GM21529 (cell line): ENCODE measurements at regions not wholly inside any gene's neighbourhood (a gene's known extent, or its start where the extent isn't known, plus 50 kb on each side); places are given as distances from the start of the nearest gene placed in this dataset.

Experiments used
- ATAC-seq: cut with Tn5 transposase; IDR thresholded peaks from one replicate; pipeline ENCODE4 v1.9.1; 2021; ENCODE audit not compliant: unreplicated experiment

- ATAC-seq: no peak
Observed at GRCh38 chr2:66691031-66691965, 256.4 kb downstream of the MEIS1 start.

- ATAC-seq: no peak
Observed at GRCh38 chr2:66692521-66693054, 257.7 kb downstream of the MEIS1 start.

- ATAC-seq: no peak
Observed at GRCh38 chr2:66693076-66693965, 258.4 kb downstream of the MEIS1 start.

DNA sequence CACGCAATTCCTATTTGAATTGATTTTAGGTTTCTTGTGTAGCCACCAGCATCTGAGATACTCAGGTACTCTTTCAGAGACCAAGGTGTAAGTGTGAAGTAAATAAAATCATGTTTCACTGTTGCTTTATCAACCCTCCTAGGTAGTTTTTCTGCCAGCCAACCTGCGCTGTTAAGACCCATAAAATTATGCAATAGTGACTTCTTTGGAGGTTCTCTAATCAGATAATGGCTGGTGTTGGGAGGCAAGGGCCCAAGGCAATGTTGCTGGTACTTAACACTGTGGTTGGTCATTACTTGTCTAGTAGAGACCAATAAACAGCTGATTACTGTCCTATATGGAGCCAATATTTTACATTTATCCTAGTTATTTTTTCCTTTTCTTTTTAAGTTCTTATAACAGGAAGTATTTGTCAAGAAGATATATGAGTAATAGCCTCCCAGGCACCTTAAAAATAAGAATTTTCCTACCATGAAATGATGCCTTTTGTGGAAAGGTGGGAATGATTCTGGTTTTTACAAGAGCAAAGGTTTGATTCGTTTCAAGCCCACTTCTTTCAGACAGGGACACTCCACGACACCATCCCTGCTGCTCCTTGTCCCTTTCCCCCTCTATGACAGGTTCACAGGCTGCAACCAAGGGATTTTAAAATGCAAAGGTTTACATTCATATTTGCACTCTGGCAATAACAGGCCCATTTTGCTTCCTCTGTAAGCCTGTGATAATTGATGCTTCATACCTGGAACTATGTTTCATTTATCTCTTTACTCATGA is 259.3 kb downstream of the MEIS1 start:
- ATAC-seq: no peak

- no peak for ATAC-seq
Observed at GRCh38 chr2:66695226-66695735, 260.4 kb downstream of the MEIS1 start.

- ATAC-seq: no peak
Observed at GRCh38 chr2:66696374-66696773, 261.4 kb downstream of the MEIS1 start.

DNA sequence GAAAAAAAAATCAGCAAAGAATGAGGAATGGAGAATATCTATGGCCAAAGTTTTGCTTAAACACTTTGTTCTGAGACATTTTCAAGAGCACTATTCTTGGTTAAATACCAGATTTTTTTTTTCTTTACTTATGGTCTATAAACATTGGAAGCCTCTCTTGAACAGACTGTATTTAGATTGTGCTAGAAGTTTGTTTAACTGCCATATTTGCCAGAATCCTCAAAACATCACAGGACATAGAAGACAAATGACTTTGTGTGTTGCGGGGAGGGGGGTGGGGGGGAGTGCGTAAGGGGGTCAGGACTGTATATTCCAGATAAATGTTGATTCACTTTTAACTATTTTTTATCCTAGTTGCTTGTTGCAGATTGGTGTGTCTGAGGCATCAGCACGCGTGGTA is 262.0 kb downstream of the MEIS1 start:
- ATAC-seq: no peak

DNA sequence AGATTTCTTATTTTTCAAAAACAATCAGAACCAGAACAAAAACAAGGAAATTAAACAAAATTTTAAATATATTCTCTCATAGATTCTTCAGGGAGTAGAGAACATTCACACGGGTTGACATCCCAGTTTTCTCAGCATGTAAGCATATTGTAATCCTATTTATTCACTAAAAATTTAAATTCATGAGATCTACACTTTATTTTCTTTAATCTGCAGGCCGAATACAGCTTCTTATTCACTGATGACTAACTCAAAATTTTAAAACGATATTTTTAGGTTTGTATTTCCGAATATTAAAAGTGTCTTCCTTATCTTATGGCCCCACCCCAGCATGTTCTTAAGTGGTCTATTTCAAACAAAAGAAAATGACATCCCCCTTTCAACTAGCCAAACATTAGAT is 262.4 kb downstream of the MEIS1 start:
- ATAC-seq: no peak

- ATAC-seq: no peak
Observed at GRCh38 chr2:66698091-66698490, 263.2 kb downstream of the MEIS1 start.

GRCh38 chr2:66698576-66699239 is 263.8 kb downstream of the MEIS1 start:
- no peak for ATAC-seq

GRCh38 chr2:66699416-66699792 is 264.5 kb downstream of the MEIS1 start:
- no peak for ATAC-seq

DNA sequence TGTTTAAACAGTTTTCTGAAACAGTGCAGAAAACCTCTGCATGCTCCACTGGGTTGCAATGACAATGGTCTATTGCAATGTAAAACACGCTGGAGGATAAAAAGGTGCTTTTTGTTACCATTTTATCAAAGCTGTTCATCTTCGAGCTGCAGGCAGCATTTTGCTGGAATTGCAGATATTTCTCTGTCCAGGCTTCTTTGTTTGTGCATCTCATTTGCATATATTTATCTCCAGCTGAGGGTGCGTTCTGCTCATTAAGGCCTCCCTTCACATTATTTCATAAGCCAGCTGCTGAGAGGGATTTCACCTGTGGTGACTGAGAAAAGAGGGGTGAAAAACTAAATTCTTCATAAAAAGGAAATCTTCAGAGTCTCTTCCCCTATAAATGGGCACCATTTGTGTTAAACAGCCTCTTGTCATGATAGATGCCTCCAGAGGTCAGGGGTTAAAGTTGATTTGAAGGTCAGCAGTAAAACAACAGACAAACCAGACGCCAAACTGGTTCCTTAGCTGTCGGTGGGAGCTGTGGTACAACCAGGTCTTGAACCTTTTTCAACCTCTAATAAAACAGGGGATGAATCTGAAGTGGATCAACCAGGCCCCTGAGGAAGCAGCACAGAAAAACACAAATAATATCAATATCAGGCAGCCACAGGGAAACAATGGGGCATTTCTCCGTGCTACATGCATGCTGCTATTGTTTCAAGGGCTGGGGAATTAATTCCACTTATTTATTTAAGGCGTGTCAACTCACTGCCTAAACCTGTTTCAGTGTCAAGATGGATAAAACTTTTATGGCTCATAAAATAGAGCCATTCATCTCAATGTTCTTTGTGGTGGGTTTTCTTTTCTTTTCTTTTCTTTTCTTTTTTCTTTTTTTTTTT is 265.1 kb downstream of the MEIS1 start:
- no peak for ATAC-seq

DNA sequence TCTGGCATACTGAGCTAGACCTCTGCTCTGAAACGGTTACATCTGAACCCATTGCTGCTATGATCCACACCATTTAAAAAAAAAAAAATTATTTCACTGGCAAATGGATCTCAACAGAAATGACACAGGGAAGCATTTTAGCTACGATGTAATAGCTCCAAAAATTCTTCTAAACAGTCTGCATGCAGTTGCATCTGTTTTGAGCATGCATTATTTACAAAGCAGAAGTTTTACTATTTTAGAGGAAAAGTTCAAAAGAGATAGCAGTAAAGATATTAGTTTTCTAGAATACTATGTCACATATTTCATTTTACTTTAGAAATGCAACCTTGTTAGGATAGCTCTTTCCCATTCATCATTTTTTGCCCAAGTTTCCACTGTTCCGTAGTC is 265.7 kb downstream of the MEIS1 start:
- ATAC-seq: no peak

DNA sequence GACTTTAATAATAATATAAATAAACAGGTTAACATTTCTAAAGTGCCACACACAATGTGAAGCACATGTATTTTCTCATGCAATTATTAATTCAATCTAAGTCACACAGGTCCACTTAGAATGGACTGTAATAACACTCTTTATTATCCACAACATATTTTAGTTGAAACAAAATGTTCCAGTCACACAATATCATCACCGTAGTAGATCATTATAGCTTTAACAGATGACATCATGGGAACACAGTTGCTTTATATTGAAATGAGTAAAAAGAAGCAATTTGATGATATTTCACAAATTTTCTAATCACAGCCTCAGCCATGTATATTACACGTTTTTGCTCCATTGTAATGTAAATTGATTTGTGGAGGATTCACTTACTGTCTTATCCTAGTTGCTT is 266.3 kb downstream of the MEIS1 start:
- ATAC-seq: no peak

GRCh38 chr2:66701656-66702055 is 266.7 kb downstream of the MEIS1 start:
- ATAC-seq: no peak

- ATAC-seq: no peak
Observed at GRCh38 chr2:66702301-66702700, 267.4 kb downstream of the MEIS1 start.

DNA sequence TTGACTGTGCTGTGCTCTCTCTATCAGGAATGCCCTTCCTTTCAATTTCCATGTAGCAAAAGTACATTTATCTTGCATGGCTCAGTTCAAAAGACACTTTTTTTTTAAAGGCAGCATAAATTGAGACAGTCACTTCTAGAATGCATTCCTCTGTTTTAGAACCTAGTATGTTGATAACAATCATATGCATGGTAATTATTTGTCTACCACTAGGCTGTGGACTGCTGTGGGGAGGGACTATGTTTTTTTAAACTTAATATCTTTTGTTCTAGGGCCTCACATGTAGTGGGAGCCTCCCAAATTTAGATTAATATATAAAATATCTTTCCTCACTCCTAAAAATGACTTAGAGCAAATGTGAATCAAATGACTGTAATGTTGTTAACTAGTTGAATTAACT is 269.9 kb downstream of the MEIS1 start:
- no peak for ATAC-seq

- ATAC-seq: no peak
Observed at GRCh38 chr2:66714610-66715009, 279.7 kb downstream of the MEIS1 start.

DNA sequence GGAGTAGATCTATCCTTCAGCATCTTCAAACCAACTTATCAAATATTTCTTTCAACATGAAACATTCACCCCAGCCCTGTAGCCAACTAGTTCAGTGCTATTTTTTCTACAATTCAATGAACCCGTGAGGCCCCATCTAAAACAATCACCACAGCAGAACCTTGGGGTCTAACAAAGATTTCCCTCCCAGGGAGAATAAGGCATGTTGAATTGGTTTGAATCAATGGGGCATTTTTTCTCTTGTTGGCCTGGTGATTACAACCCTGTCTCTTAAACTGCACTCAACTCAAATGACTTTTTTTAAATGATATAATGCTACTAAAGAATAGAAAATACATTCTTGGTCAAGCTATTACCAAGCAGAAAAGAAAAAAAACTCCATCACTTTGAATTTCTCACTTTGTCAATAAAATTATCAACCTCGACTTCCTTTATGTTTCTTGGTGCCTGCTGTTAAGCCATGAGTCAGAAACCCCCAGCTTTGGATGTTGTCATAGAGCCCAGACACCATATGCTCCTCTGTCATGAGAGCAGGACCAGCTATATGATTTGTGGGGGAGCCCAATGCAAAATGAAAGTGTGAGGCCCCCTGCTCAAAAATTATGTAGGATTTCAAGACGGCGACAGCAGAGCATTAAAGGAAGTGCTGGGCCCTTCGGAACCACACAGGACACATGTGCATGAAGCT is 282.4 kb downstream of the MEIS1 start:
- ATAC-seq: no peak
